ENCODE measurements at regions not wholly inside any gene's neighbourhood (a gene's known extent, or its start where the extent isn't known, plus 50 kb on each side); places are given as distances from the start of the nearest gene placed in this dataset.

GRCh38 chr9:71519098-71519696 is 249.1 kb downstream of the CEMIP2 start:
- intact Hi-C loops (cut with micrococcal nuclease) = no loop called here

More at GRCh38 chr9:71519098-71519696, 249.1 kb downstream of the CEMIP2 start:
- Histone ChIP-seq H3K4me1 (ENCODE audit: control insufficient read depth, extremely low read depth, insufficient read depth, low read length) (no peaks in the 10 kb centered on the region), H2AFZ (ENCODE audit: low read depth, low read length) (no peak overlapping the region), H3K4me3 (replicated peaks in 1 of 3; ENCODE audit: insufficient read depth in 1 of 3, low read depth in 1 of 3, low read length in 3 of 3) (no peak overlapping the region), H3K27ac (ENCODE audit: insufficient read depth, low read depth, low read length) (no peak overlapping the region), H3K79me2 (ENCODE audit: control insufficient read depth, insufficient read depth, low read length) (no peaks in the 10 kb centered on the region), H3K27me3 (ENCODE audit: control insufficient read depth in 2 of 2, insufficient read depth in 2 of 2, low read length in 2 of 2) (no peaks in the 10 kb centered on the region), H4K20me1 (replicated peaks; ENCODE audit: control insufficient read depth, extremely low read depth, insufficient read depth, low read length) (no peaks in the 10 kb centered on the region), H3K9me1 (replicated peaks; ENCODE audit: control insufficient read depth, extremely low read depth, insufficient read depth, low read length) (no peaks in the 10 kb centered on the region), H3K4me2 (ENCODE audit: insufficient read depth, low read length) (no peak overlapping the region), H3K9ac (replicated peaks; ENCODE audit: extremely low read depth, insufficient read depth, low read length) (no peak overlapping the region), H3K9me3 (replicated peaks; ENCODE audit: control insufficient read depth, insufficient read depth, low read length) (no peaks in the 10 kb centered on the region), H3K36me3 (ENCODE audit: control insufficient read depth in 2 of 2, extremely low read depth in 1 of 2, insufficient read depth in 2 of 2, low read length in 2 of 2) (no peaks in the 10 kb centered on the region)
- no TSS peak for BruUV-seq (replicated peaks)
- no peak for TF ChIP-seq MAX (IDR thresholded peaks at IDR 0.05; ENCODE audit: insufficient read depth, insufficient read length)
- TF ChIP-seq GATA2 (IDR thresholded peaks at IDR 0.05; ENCODE audit: insufficient read depth, insufficient read length, low read depth, low read length) = no peak
- TF ChIP-seq JUN (IDR thresholded peaks at IDR 0.05; ENCODE audit: borderline replicate concordance, insufficient read depth, insufficient read length, low read depth) = no peak
- TF ChIP-seq, protein P1, sequence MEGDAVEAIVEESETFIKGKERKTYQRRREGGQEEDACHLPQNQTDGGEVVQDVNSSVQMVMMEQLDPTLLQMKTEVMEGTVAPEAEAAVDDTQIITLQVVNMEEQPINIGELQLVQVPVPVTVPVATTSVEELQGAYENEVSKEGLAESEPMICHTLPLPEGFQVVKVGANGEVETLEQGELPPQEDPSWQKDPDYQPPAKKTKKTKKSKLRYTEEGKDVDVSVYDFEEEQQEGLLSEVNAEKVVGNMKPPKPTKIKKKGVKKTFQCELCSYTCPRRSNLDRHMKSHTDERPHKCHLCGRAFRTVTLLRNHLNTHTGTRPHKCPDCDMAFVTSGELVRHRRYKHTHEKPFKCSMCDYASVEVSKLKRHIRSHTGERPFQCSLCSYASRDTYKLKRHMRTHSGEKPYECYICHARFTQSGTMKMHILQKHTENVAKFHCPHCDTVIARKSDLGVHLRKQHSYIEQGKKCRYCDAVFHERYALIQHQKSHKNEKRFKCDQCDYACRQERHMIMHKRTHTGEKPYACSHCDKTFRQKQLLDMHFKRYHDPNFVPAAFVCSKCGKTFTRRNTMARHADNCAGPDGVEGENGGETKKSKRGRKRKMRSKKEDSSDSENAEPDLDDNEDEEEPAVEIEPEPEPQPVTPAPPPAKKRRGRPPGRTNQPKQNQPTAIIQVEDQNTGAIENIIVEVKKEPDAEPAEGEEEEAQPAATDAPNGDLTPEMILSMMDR (IDR thresholded peaks at IDR 0.05; ENCODE audit: extremely low read depth in 1 of 2, insufficient read depth in 1 of 2, low read depth in 1 of 2, low read length in 2 of 2) = no peak
- no peak for TF ChIP-seq FOS (IDR thresholded peaks at IDR 0.05; ENCODE audit: borderline replicate concordance, insufficient read depth, low read length)
- TF ChIP-seq MYC (IDR thresholded peaks at IDR 0.05; ENCODE audit: low read depth, low read length) = no peak
- TF ChIP-seq EZH2 (IDR thresholded peaks at IDR 0.05; ENCODE audit: borderline replicate concordance, low read depth, low read length, severe bottlenecking) = no peak
- no peak for TF ChIP-seq POLR2AphosphoS5 (IDR thresholded peaks at IDR 0.05; ENCODE audit: insufficient read depth, low read depth, low read length)
- no peak for TF ChIP-seq POLR2A (IDR thresholded peaks at IDR 0.05; ENCODE audit: low read depth, low read length)
- dilution Hi-C loops (cut with MboI; ENCODE audit: extremely low pct_ligation_motif_present, low sequenced_read_pairs) = no loop called here
- DNase-seq (ENCODE audit: low read depth, low spot score) (no peak), FAIRE-seq (no peak)
- ChIA-PET POLR2A (no interaction called here), CTCF (interaction anchor here (1.0 kb wide), 2 partner anchors 11 to 879 kb away, joined by 3 read pairs; no protein-coding TSS in a partner anchor)

Data from endothelial cell of umbilical vein (primary cell).